Fibroblast of lung (primary cell): ENCODE measurements at regions not wholly inside any gene's neighbourhood (a gene's known extent, or its start where the extent isn't known, plus 50 kb on each side); places are given as distances from the start of the nearest gene placed in this dataset.

Experiments used
- EZH2 ChIP-seq: IDR thresholded peaks from 2 replicates; pipeline ENCODE4 v1.5.1; 2012; ENCODE audit warnings: low read length, control low read depth, mild to moderate bottlenecking; ENCODE audit errors: missing control alignments
- TF ChIP-seq, protein P1 (sequence below), 2 donors: IDR thresholded peaks in 1 of 2; conservative IDR thresholded peaks in 1 of 2; 1 replicate in 1 of 2; 2 replicates in 1 of 2; pipeline ENCODE4 v1.5.1; 2011 to 2012; ENCODE audit warnings: low read length in 2 of 2, control low read depth in 1 of 2, inconsistent platforms in 1 of 2, low read depth in 1 of 2, mild to moderate bottlenecking in 1 of 2

- TF ChIP-seq, protein P1, sequence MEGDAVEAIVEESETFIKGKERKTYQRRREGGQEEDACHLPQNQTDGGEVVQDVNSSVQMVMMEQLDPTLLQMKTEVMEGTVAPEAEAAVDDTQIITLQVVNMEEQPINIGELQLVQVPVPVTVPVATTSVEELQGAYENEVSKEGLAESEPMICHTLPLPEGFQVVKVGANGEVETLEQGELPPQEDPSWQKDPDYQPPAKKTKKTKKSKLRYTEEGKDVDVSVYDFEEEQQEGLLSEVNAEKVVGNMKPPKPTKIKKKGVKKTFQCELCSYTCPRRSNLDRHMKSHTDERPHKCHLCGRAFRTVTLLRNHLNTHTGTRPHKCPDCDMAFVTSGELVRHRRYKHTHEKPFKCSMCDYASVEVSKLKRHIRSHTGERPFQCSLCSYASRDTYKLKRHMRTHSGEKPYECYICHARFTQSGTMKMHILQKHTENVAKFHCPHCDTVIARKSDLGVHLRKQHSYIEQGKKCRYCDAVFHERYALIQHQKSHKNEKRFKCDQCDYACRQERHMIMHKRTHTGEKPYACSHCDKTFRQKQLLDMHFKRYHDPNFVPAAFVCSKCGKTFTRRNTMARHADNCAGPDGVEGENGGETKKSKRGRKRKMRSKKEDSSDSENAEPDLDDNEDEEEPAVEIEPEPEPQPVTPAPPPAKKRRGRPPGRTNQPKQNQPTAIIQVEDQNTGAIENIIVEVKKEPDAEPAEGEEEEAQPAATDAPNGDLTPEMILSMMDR (conservative IDR thresholded peaks at IDR 0.05 in 1 of 2, IDR thresholded peaks at IDR 0.05 in 1 of 2; ENCODE audit: low read depth in 1 of 2, low read length in 2 of 2): no peak
- TF ChIP-seq EZH2: no peak
Observed at GRCh38 chr4:8782135-8782534, 89.5 kb downstream of the HMX1 start.
